Suppressor macrophage treated with lipopolysaccharide for 4 hours (primary cell): ENCODE measurements at regions not wholly inside any gene's neighbourhood (a gene's known extent, or its start where the extent isn't known, plus 50 kb on each side); places are given as distances from the start of the nearest gene placed in this dataset.
"Not testable (repeated sequence)": the region's sequence is repeated elsewhere in the genome, so short reads cannot be mapped to it uniquely, and the experiment has no call there.

Experiments used
- DNase-seq: peaks from one replicate; pipeline ENCODE4 v3.0.0-alpha.2; 2020

GRCh38 chr9:100714372-100715099 lies 136.7 kb downstream of the CAVIN4 start:
- DNase-seq = peak; percentile 72

- DNase-seq = no peak
Observed at GRCh38 chr9:100715100-100715380, 137.2 kb downstream of the CAVIN4 start.

GRCh38 chr9:100718717-100719116 lies 140.8 kb downstream of the CAVIN4 start:
- DNase-seq = no peak

GRCh38 chr9:100720922-100721321 lies 143.0 kb downstream of the CAVIN4 start:
- DNase-seq = no peak

- DNase-seq = no peak
Observed at GRCh38 chr9:100724886-100725285, 147.0 kb downstream of the CAVIN4 start.

- DNase-seq = no peak
Observed at GRCh38 chr9:100725371-100725770, 147.5 kb downstream of the CAVIN4 start.

GRCh38 chr9:100729336-100729895 lies 151.5 kb downstream of the CAVIN4 start:
- no peak for DNase-seq

GRCh38 chr9:100730086-100730485 lies 152.2 kb downstream of the CAVIN4 start:
- no peak for DNase-seq

GRCh38 chr9:100731038-100731556 lies 153.2 kb downstream of the CAVIN4 start:
- no peak for DNase-seq

GRCh38 chr9:100731557-100731956 lies 153.7 kb downstream of the CAVIN4 start:
- no peak for DNase-seq

- DNase-seq = no peak
Observed at GRCh38 chr9:100739208-100739607, 161.3 kb downstream of the CAVIN4 start.

GRCh38 chr9:100739666-100740065 lies 161.8 kb downstream of the CAVIN4 start:
- no peak for DNase-seq

GRCh38 chr9:100748930-100749329 lies 171.1 kb downstream of the CAVIN4 start:
- DNase-seq = not testable (repeated sequence)

- DNase-seq = no peak
Observed at GRCh38 chr9:100756217-100756616, 178.3 kb downstream of the CAVIN4 start.

- no peak for DNase-seq
Observed at GRCh38 chr9:100759215-100759614, 181.3 kb downstream of the CAVIN4 start.

- DNase-seq = no peak
Observed at GRCh38 chr9:100761276-100761802, 183.5 kb downstream of the CAVIN4 start.

- no peak for DNase-seq
Observed at GRCh38 chr9:100774326-100774725, 196.4 kb downstream of the CAVIN4 start.

GRCh38 chr9:100774962-100775361 lies 197.1 kb downstream of the CAVIN4 start:
- DNase-seq = no peak

GRCh38 chr9:100775912-100776311 lies 198.0 kb downstream of the CAVIN4 start:
- DNase-seq = no peak

- no peak for DNase-seq
Observed at GRCh38 chr9:100784755-100785154, 206.9 kb downstream of the CAVIN4 start.

GRCh38 chr9:100785946-100786345 lies 208.1 kb downstream of the CAVIN4 start:
- DNase-seq = no peak

- no peak for DNase-seq
Observed at GRCh38 chr9:100794738-100795269, 216.9 kb downstream of the CAVIN4 start.

- DNase-seq = no peak
Observed at GRCh38 chr9:100803956-100804355, 224.6 kb upstream of the PLPPR1 start.

- no peak for DNase-seq
Observed at GRCh38 chr9:100811643-100812042, 216.9 kb upstream of the PLPPR1 start.
